ENCODE measurements at regions not wholly inside any gene's neighbourhood (a gene's known extent, or its start where the extent isn't known, plus 50 kb on each side); places are given as distances from the start of the nearest gene placed in this dataset.

DNA sequence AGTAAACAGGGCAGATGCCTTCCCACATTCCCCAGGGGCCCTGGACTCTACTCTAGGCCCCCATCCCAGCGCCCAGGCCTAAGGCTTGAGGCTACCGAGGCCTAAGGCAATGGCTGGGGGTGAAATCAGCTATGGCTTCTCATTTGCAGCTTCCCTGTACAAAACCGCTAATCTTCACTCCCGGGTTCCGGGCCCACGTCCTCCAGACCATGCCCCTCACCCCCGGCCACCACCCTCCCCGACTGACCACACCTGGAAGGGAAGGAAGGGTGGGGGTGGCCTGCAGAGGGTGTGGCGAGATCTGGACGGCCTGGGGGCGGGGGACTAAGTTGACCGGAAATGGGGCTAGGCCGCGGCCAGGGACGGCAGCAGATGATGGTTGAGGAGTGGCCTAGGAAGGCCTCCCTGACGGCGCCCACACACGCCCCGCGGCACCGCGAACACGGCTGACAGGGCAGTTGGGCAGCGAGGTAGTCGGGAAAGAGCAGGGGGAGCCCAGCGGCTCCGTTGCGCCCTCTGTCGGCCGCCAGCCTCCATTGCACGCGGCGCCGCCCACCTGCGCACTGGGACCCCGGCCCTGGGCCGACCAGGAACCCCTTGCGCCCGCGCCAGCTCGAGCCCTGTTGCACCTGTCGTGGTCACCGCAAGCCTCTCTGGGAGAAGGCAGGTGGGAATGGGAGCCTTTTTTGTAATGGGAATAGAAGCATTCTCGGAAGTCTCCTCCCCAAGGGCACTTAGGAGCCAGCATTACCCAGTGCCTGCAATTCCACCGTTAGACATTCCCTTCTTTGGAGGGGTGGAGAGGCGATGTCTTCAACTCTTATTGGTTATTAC lies 95.9 kb upstream of the CALM2 start:
- DNase-seq (ENCODE audit: insufficient read length) (peak; percentile 86), FAIRE-seq (peak; percentile 81)
- TF ChIP-seq POLR2AphosphoS5 (IDR thresholded peaks at IDR 0.05; ENCODE audit: low read depth, low read length), result no peak
- peak; percentile 35; the same call in 1 of the 2 replicates for TF ChIP-seq POLR2A (IDR thresholded peaks at IDR 0.05; ENCODE audit: low read depth, low read length)
- no peak for TF ChIP-seq TAF1 (IDR thresholded peaks at IDR 0.05; ENCODE audit: borderline replicate concordance, low read depth, low read length)

DNA sequence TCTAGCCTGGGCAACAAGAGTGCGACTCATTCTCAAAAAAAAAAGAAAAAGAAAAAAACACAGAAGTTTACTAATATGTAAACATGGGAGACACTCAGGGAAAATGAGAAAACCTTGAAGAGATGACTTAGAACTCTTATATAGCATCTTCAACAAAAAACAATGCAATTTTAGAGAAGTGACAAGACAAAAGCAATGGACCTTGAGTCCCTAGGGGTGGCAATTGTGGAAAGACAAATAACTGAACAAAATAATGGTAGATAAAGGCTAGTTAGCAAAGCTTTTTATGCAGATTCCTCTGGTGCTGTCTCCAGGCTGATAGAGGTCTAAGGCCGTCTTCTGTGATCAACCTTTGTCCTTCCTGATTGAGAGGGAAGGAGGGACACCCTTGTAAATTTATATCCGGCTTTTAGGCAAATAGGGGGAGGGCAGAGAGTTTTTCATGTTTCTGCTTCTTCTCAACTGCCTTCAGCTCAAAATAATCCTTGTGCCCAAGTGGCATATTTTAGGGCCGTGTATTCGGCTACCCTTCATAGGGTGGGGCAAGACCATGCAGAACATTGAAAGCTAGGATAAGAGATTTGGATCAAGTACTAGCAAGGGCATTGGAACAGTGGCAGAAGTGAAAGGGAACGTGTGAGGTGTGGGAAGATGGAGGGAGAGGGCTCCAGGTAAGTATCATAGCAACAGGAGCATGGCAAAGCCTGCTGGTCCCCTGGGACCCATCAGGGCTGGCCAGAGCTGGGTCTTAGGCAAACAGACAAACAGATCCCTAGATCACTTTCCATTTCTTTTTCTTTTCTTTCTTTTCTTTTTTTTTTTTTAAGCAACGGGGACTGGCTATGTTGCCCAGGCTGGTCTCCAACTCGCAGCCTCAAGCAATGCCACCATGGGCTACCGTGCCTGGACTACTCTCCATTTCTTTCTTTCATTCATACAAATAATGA lies 95.0 kb upstream of the CALM2 start:
- DNase-seq (ENCODE audit: insufficient read length) (no peak), FAIRE-seq (no peak)
- TF ChIP-seq TAF1 (IDR thresholded peaks at IDR 0.05; ENCODE audit: borderline replicate concordance, low read depth, low read length) (no peak), POLR2AphosphoS5 (IDR thresholded peaks at IDR 0.05; ENCODE audit: low read depth, low read length) (no peak), POLR2A (IDR thresholded peaks at IDR 0.05; ENCODE audit: low read depth, low read length) (no peak)

- DNase-seq (ENCODE audit: insufficient read length) (no peak), FAIRE-seq (no peak)
- no peak for TF ChIP-seq POLR2A (IDR thresholded peaks at IDR 0.05; ENCODE audit: low read depth, low read length)
- TF ChIP-seq POLR2AphosphoS5 (IDR thresholded peaks at IDR 0.05; ENCODE audit: low read depth, low read length), result no peak
- no peak for TF ChIP-seq TAF1 (IDR thresholded peaks at IDR 0.05; ENCODE audit: borderline replicate concordance, low read depth, low read length)
Measured at GRCh38 chr2:47270421-47270820, 94.1 kb upstream of the CALM2 start.

GRCh38 chr2:47269316-47270232 lies 93.3 kb upstream of the CALM2 start:
- DNase-seq (ENCODE audit: insufficient read length) (no peak), FAIRE-seq (no peak)
- TF ChIP-seq TAF1 (IDR thresholded peaks at IDR 0.05; ENCODE audit: borderline replicate concordance, low read depth, low read length) (no peak), POLR2AphosphoS5 (IDR thresholded peaks at IDR 0.05; ENCODE audit: low read depth, low read length) (no peak), POLR2A (IDR thresholded peaks at IDR 0.05; ENCODE audit: low read depth, low read length) (no peak)

GRCh38 chr2:47267711-47268086 lies 91.4 kb upstream of the CALM2 start:
- DNase-seq (ENCODE audit: insufficient read length), result no peak
- TF ChIP-seq POLR2AphosphoS5 (IDR thresholded peaks at IDR 0.05; ENCODE audit: low read depth, low read length) (no peak), TAF1 (IDR thresholded peaks at IDR 0.05; ENCODE audit: borderline replicate concordance, low read depth, low read length) (no peak), POLR2A (IDR thresholded peaks at IDR 0.05; ENCODE audit: low read depth, low read length) (no peak)
- no peak for FAIRE-seq

DNA sequence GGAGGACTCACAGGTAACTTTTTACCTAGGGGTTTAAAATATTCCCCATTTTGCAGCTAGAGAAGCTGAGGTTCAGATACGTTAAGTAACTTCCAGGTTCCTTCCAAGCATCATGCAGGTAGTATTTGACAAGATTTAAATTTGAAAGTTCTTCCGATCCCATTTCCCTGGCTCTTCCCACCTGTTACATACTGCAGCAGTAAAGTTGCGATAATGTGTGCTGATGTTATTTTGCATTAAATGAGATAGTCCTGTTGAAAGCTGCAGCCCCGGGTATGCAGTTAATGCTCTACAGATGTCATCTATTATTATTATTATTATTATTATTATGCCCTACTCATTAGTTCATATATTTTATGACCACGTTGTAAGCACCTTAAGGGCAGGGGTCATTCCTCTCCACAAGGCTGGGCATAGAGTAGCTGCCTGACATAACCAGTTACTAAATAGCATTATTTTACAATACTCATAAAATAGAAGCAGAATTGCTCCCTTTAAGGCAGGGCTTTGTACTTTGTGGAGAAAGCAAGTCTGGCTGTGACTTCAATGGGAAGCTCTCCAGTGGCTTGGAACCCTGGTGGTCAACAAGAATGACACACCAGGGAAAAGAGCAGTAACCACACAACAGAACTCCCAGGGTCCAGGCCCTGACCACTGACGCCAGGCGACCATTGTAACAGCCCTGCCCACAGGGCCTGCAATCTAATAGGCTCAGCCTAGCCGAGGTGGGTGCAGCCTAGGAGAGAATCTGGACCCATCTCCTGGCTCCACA lies 90.8 kb upstream of the CALM2 start:
- DNase-seq (ENCODE audit: insufficient read length) (no peak), FAIRE-seq (no peak)
- TF ChIP-seq TAF1 (IDR thresholded peaks at IDR 0.05; ENCODE audit: borderline replicate concordance, low read depth, low read length) (no peak), POLR2AphosphoS5 (IDR thresholded peaks at IDR 0.05; ENCODE audit: low read depth, low read length) (no peak), POLR2A (IDR thresholded peaks at IDR 0.05; ENCODE audit: low read depth, low read length) (no peak)

GRCh38 chr2:47265751-47266231 lies 89.5 kb upstream of the CALM2 start:
- TF ChIP-seq POLR2A (IDR thresholded peaks at IDR 0.05; ENCODE audit: low read depth, low read length) (no peak), POLR2AphosphoS5 (IDR thresholded peaks at IDR 0.05; ENCODE audit: low read depth, low read length) (no peak), TAF1 (IDR thresholded peaks at IDR 0.05; ENCODE audit: borderline replicate concordance, low read depth, low read length) (no peak)
- DNase-seq (ENCODE audit: insufficient read length) (no peak), FAIRE-seq (no peak)

- TF ChIP-seq POLR2A (IDR thresholded peaks at IDR 0.05; ENCODE audit: low read depth, low read length), result no peak
- no peak for TF ChIP-seq TAF1 (IDR thresholded peaks at IDR 0.05; ENCODE audit: borderline replicate concordance, low read depth, low read length)
- no peak for TF ChIP-seq POLR2AphosphoS5 (IDR thresholded peaks at IDR 0.05; ENCODE audit: low read depth, low read length)
- DNase-seq (ENCODE audit: insufficient read length) (no peak), FAIRE-seq (no peak)
Measured at GRCh38 chr2:47265158-47265557, 88.8 kb upstream of the CALM2 start.

- FAIRE-seq (no peak), DNase-seq (ENCODE audit: insufficient read length) (no peak)
- TF ChIP-seq POLR2A (IDR thresholded peaks at IDR 0.05; ENCODE audit: low read depth, low read length) (no peak), POLR2AphosphoS5 (IDR thresholded peaks at IDR 0.05; ENCODE audit: low read depth, low read length) (no peak), TAF1 (IDR thresholded peaks at IDR 0.05; ENCODE audit: borderline replicate concordance, low read depth, low read length) (no peak)
Measured at GRCh38 chr2:47264686-47265085, 88.4 kb upstream of the CALM2 start.

DNA sequence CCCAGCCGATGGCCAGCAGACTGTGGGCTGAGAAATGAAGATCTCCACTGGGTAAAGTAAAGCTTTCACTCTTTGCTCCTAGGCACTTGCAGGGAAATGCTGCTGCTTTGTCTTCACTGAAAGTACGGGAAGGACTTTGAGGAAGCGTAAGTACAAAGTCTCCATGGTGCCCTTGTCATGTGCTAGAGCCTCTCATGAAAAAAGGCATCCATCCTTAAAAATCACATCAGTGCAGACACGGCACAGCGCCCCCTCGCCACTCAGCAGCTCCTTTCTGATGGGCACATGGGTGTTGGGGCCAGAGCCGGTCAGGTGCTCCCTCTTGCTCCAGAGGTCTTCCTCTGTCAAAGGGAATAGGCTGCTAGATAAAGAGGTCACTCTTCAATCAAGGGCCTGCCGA lies 87.8 kb upstream of the CALM2 start:
- FAIRE-seq (no peak), DNase-seq (ENCODE audit: insufficient read length) (no peak)
- TF ChIP-seq POLR2AphosphoS5 (IDR thresholded peaks at IDR 0.05; ENCODE audit: low read depth, low read length) (no peak), POLR2A (IDR thresholded peaks at IDR 0.05; ENCODE audit: low read depth, low read length) (no peak), TAF1 (IDR thresholded peaks at IDR 0.05; ENCODE audit: borderline replicate concordance, low read depth, low read length) (no peak)

All from GM12892 (cell line).